Islet precursor cell (in vitro differentiated cells): ENCODE measurements at regions not wholly inside any gene's neighbourhood (a gene's known extent, or its start where the extent isn't known, plus 50 kb on each side); places are given as distances from the start of the nearest gene placed in this dataset.
"Not testable (repeated sequence)": the region's sequence is repeated elsewhere in the genome, so short reads cannot be mapped to it uniquely, and the experiment has no call there.

Experiments used
- DNase-seq: peaks from one replicate; pipeline ENCODE4 v3.0.0-alpha.2; 2018

GRCh38 chr21:16186742-16187141, 457.0 kb downstream of the USP25 start:
- DNase-seq, result no peak

GRCh38 chr21:16187603-16188301, 458.0 kb downstream of the USP25 start:
- DNase-seq, result no peak

- peak; percentile 62 for DNase-seq
Observed at GRCh38 chr21:16192902-16193301, 463.1 kb downstream of the USP25 start.

- DNase-seq, result no peak
Observed at GRCh38 chr21:16193496-16194094, 463.8 kb downstream of the USP25 start.

- DNase-seq, result peak; percentile 92
Observed at GRCh38 chr21:16194095-16194787, 464.5 kb downstream of the USP25 start.

GRCh38 chr21:16194788-16195537, 465.2 kb downstream of the USP25 start:
- DNase-seq, result no peak

GRCh38 chr21:16195538-16195910, 465.7 kb downstream of the USP25 start:
- no peak for DNase-seq

GRCh38 chr21:16196001-16196400, 466.2 kb downstream of the USP25 start:
- no peak for DNase-seq

GRCh38 chr21:16198546-16198945, 468.8 kb downstream of the USP25 start:
- DNase-seq, result no peak

- DNase-seq, result no peak
Observed at GRCh38 chr21:16199539-16199938, 469.8 kb downstream of the USP25 start.

- DNase-seq, result no peak
Observed at GRCh38 chr21:16201718-16202117, 471.9 kb downstream of the USP25 start.

- no peak for DNase-seq
Observed at GRCh38 chr21:16205527-16205926, 475.7 kb downstream of the USP25 start.

- DNase-seq, result no peak
Observed at GRCh38 chr21:16211339-16212303, 481.8 kb downstream of the USP25 start.

GRCh38 chr21:16213518-16213917, 483.7 kb downstream of the USP25 start:
- no peak for DNase-seq

- DNase-seq, result no peak
Observed at GRCh38 chr21:16215193-16215592, 485.4 kb downstream of the USP25 start.

GRCh38 chr21:16215663-16216183, 485.9 kb downstream of the USP25 start:
- DNase-seq, result no peak

GRCh38 chr21:16216288-16216962, 486.6 kb downstream of the USP25 start:
- DNase-seq, result no peak

- DNase-seq, result no peak
Observed at GRCh38 chr21:16218682-16219343, 489.0 kb downstream of the USP25 start.

GRCh38 chr21:16224756-16225155, 495.0 kb downstream of the USP25 start:
- not testable (repeated sequence) for DNase-seq

- DNase-seq, result peak; percentile 83
Observed at GRCh38 chr21:16239659-16240265, 510.0 kb downstream of the USP25 start.
